Stomach (tissue), 4 donors: ENCODE measurements at regions not wholly inside any gene's neighbourhood (a gene's known extent, or its start where the extent isn't known, plus 50 kb on each side); places are given as distances from the start of the nearest gene placed in this dataset.

Source experiments
- CTCF ChIP-seq, 7 experiments: fragments of 450-650 bp in 4 of 7; fragments of 200-600 bp in 3 of 7; sonication (generic) in 3 of 7; IDR thresholded peaks; one replicate each; pipeline ENCODE4 v1.5.1; 2016 to 2019; ENCODE audit warnings: antibody characterized with exemption in 7 of 7, control low read depth in 2 of 7, mild to moderate bottlenecking in 1 of 7
- POLR2A ChIP-seq, 4 donors: fragments of 450-650 bp; IDR thresholded peaks; one replicate each; pipeline ENCODE4 v1.6.1; 2016; ENCODE audit warnings: antibody characterized with exemption in 4 of 4, control low read depth in 2 of 4, mild to moderate bottlenecking in 1 of 4, moderate library complexity in 1 of 4
- POLR2AphosphoS5 ChIP-seq, 3 donors: sonication (generic); formaldehyde crosslinking; IDR thresholded peaks; one replicate each; pipeline ENCODE4 v1.6.1; 2016; ENCODE audit warnings: antibody characterized with exemption in 3 of 3

- TF ChIP-seq CTCF (IDR thresholded peaks at IDR 0.05), result no peak
- no peak for TF ChIP-seq POLR2AphosphoS5 (IDR thresholded peaks at IDR 0.05)
- TF ChIP-seq POLR2A (IDR thresholded peaks at IDR 0.05), result no peak
Observed at GRCh38 chr20:10758446-10758845, 84.6 kb upstream of the JAG1 start.
